Stimulated activated effector memory CD8-positive, alpha-beta T cell treated with anti-CD3 and anti-CD28 coated beads, Interleukin-12 subunit alpha, Interleukin-12 subunit beta, amount 100 ng/mL, for 72 hours (primary cell): ENCODE measurements at regions not wholly inside any gene's neighbourhood (a gene's known extent, or its start where the extent isn't known, plus 50 kb on each side); places are given as distances from the start of the nearest gene placed in this dataset.

Experiments used
- ATAC-seq: fragments of 150-1000 bp; cut with Tn5 transposase; 2 replicates; pipeline ENCODE4 v1.10.0; 2021
- DNase-seq, 2 donors: peaks; one replicate each; pipeline ENCODE4 v3.0.0; 2021 to 2022; ENCODE audit warnings: low spot score in 2 of 2
- H3K27ac Mint-ChIP-seq: one replicate; pipeline ENCODE4 v1.8.0; 2022; ENCODE audit warnings: mild to moderate bottlenecking, mixed read lengths
- H3K36me3 Mint-ChIP-seq: one replicate; pipeline ENCODE4 v1.8.0; 2022; ENCODE audit warnings: mild to moderate bottlenecking, mixed read lengths
- H3K4me1 Mint-ChIP-seq: one replicate; pipeline ENCODE4 v1.8.0; 2022; ENCODE audit warnings: mixed read lengths
- H3K4me3 Mint-ChIP-seq: one replicate; pipeline ENCODE4 v1.8.0; 2022; ENCODE audit warnings: mild to moderate bottlenecking, mixed read lengths
- H3K9me3 Mint-ChIP-seq: one replicate; pipeline ENCODE4 v1.8.0; 2022; ENCODE audit warnings: mixed read lengths

GRCh38 chr7:10672186-10672585 lies 301.5 kb upstream of the PHF14 start:
- Mint-ChIP-seq H3K4me1 (no peaks in the 10 kb centered on the region), H3K36me3 (no peaks in the 10 kb centered on the region)
- no peak for DNase-seq

GRCh38 chr7:10677211-10677610 lies 296.5 kb upstream of the PHF14 start:
- DNase-seq = no peak
- H3K9me3 Mint-ChIP-seq = no peaks in the 10 kb centered on the region
- no peaks in the 10 kb centered on the region for H3K36me3 Mint-ChIP-seq
- H3K27ac Mint-ChIP-seq = no peak overlapping the region
- no peaks in the 10 kb centered on the region for H3K4me1 Mint-ChIP-seq
- ATAC-seq = no peak
- H3K4me3 Mint-ChIP-seq = no peak overlapping the region

More at GRCh38 chr7:10672186-10672585, 301.5 kb upstream of the PHF14 start:
- H3K27ac Mint-ChIP-seq = no peak overlapping the region
- no peak overlapping the region for H3K4me3 Mint-ChIP-seq
- peaks cover 5% of the 10 kb centered on the region for H3K9me3 Mint-ChIP-seq
- no peak for ATAC-seq

- no peak for ATAC-seq
- H3K4me3 Mint-ChIP-seq = no peak overlapping the region
- H3K36me3 Mint-ChIP-seq = no peaks in the 10 kb centered on the region
- no peaks in the 10 kb centered on the region for H3K9me3 Mint-ChIP-seq
- no peak for DNase-seq
- no peaks in the 10 kb centered on the region for H3K4me1 Mint-ChIP-seq
- no peak overlapping the region for H3K27ac Mint-ChIP-seq
Observed at GRCh38 chr7:10677668-10678232, 295.9 kb upstream of the PHF14 start.

- H3K9me3 Mint-ChIP-seq = no peaks in the 10 kb centered on the region
- no peak overlapping the region for H3K4me3 Mint-ChIP-seq
- no peak for DNase-seq
- no peaks in the 10 kb centered on the region for H3K4me1 Mint-ChIP-seq
- no peak overlapping the region for H3K27ac Mint-ChIP-seq
- no peaks in the 10 kb centered on the region for H3K36me3 Mint-ChIP-seq
- no peak for ATAC-seq
Observed at GRCh38 chr7:10684606-10685005, 289.1 kb upstream of the PHF14 start.

GRCh38 chr7:10685040-10685439 lies 288.6 kb upstream of the PHF14 start:
- Mint-ChIP-seq H3K4me1 (no peaks in the 10 kb centered on the region), H3K36me3 (no peaks in the 10 kb centered on the region), H3K27ac (no peak overlapping the region), H3K9me3 (no peaks in the 10 kb centered on the region), H3K4me3 (no peak overlapping the region)
- ATAC-seq (no peak), DNase-seq (no peak)

- no peaks in the 10 kb centered on the region for H3K9me3 Mint-ChIP-seq
- H3K4me3 Mint-ChIP-seq = no peak overlapping the region
- H3K4me1 Mint-ChIP-seq = no peaks in the 10 kb centered on the region
- DNase-seq (no peak), ATAC-seq (no peak)
- no peaks in the 10 kb centered on the region for H3K36me3 Mint-ChIP-seq
- H3K27ac Mint-ChIP-seq = no peak overlapping the region
Observed at GRCh38 chr7:10688544-10688943, 285.1 kb upstream of the PHF14 start.

GRCh38 chr7:10696064-10696463 lies 277.6 kb upstream of the PHF14 start:
- Mint-ChIP-seq H3K36me3 (no peaks in the 10 kb centered on the region), H3K4me1 (no peaks in the 10 kb centered on the region), H3K9me3 (peaks cover 4% of the 10 kb centered on the region), H3K4me3 (no peak overlapping the region), H3K27ac (no peak overlapping the region)
- ATAC-seq (no peak), DNase-seq (no peak)

- H3K4me3 Mint-ChIP-seq = no peak overlapping the region
- ATAC-seq (no peak), DNase-seq (no peak)
- H3K4me1 Mint-ChIP-seq = no peaks in the 10 kb centered on the region
- no peaks in the 10 kb centered on the region for H3K36me3 Mint-ChIP-seq
- peaks cover 4% of the 10 kb centered on the region for H3K9me3 Mint-ChIP-seq
- no peak overlapping the region for H3K27ac Mint-ChIP-seq
Observed at GRCh38 chr7:10703059-10703458, 270.6 kb upstream of the PHF14 start.

GRCh38 chr7:10703981-10704380 lies 269.7 kb upstream of the PHF14 start:
- Mint-ChIP-seq H3K27ac (no peak overlapping the region), H3K9me3 (no peaks in the 10 kb centered on the region), H3K4me3 (no peak overlapping the region), H3K4me1 (no peaks in the 10 kb centered on the region), H3K36me3 (no peaks in the 10 kb centered on the region)
- DNase-seq (no peak), ATAC-seq (no peak)

- H3K9me3 Mint-ChIP-seq = no peaks in the 10 kb centered on the region
- H3K27ac Mint-ChIP-seq = no peak overlapping the region
- no peak overlapping the region for H3K4me3 Mint-ChIP-seq
- no peaks in the 10 kb centered on the region for H3K36me3 Mint-ChIP-seq
- ATAC-seq (no peak), DNase-seq (no peak)
- no peaks in the 10 kb centered on the region for H3K4me1 Mint-ChIP-seq
Observed at GRCh38 chr7:10704653-10705052, 269.0 kb upstream of the PHF14 start.

GRCh38 chr7:10706875-10707493 lies 266.7 kb upstream of the PHF14 start:
- H3K36me3 Mint-ChIP-seq = no peaks in the 10 kb centered on the region
- DNase-seq (no peak), ATAC-seq (no peak)
- no peaks in the 10 kb centered on the region for H3K9me3 Mint-ChIP-seq
- no peaks in the 10 kb centered on the region for H3K4me1 Mint-ChIP-seq
- no peak overlapping the region for H3K27ac Mint-ChIP-seq
- H3K4me3 Mint-ChIP-seq = no peak overlapping the region

- H3K4me3 Mint-ChIP-seq = no peak overlapping the region
- no peaks in the 10 kb centered on the region for H3K36me3 Mint-ChIP-seq
- no peaks in the 10 kb centered on the region for H3K9me3 Mint-ChIP-seq
- DNase-seq = no peak
- no peak for ATAC-seq
- H3K27ac Mint-ChIP-seq = no peak overlapping the region
- H3K4me1 Mint-ChIP-seq = no peaks in the 10 kb centered on the region
Observed at GRCh38 chr7:10707519-10707918, 266.2 kb upstream of the PHF14 start.

GRCh38 chr7:10708447-10708846 lies 265.2 kb upstream of the PHF14 start:
- Mint-ChIP-seq H3K4me1 (no peaks in the 10 kb centered on the region), H3K9me3 (no peaks in the 10 kb centered on the region), H3K4me3 (no peak overlapping the region), H3K36me3 (no peaks in the 10 kb centered on the region), H3K27ac (no peak overlapping the region)
- DNase-seq = no peak
- no peak for ATAC-seq

- no peak for DNase-seq
- no peak overlapping the region for H3K4me3 Mint-ChIP-seq
- ATAC-seq = no peak
- H3K4me1 Mint-ChIP-seq = no peaks in the 10 kb centered on the region
- no peak overlapping the region for H3K27ac Mint-ChIP-seq
- H3K36me3 Mint-ChIP-seq = no peaks in the 10 kb centered on the region
- H3K9me3 Mint-ChIP-seq = peaks cover 2% of the 10 kb centered on the region
Observed at GRCh38 chr7:10718768-10719167, 254.9 kb upstream of the PHF14 start.

- Mint-ChIP-seq H3K4me3 (no peak overlapping the region), H3K36me3 (no peaks in the 10 kb centered on the region), H3K9me3 (peaks cover 2% of the 10 kb centered on the region), H3K27ac (no peak overlapping the region), H3K4me1 (no peaks in the 10 kb centered on the region)
- no peak for ATAC-seq
- DNase-seq = no peak
Observed at GRCh38 chr7:10720042-10720441, 253.6 kb upstream of the PHF14 start.

GRCh38 chr7:10721289-10721688 lies 252.4 kb upstream of the PHF14 start:
- Mint-ChIP-seq H3K4me3 (no peak overlapping the region), H3K9me3 (peaks cover 2% of the 10 kb centered on the region), H3K27ac (no peak overlapping the region), H3K4me1 (no peaks in the 10 kb centered on the region), H3K36me3 (no peaks in the 10 kb centered on the region)
- DNase-seq (no peak), ATAC-seq (no peak)

- no peaks in the 10 kb centered on the region for H3K4me1 Mint-ChIP-seq
- H3K36me3 Mint-ChIP-seq = no peaks in the 10 kb centered on the region
- H3K9me3 Mint-ChIP-seq = peaks cover 2% of the 10 kb centered on the region
- ATAC-seq = no peak
- H3K27ac Mint-ChIP-seq = no peak overlapping the region
- no peak for DNase-seq
- no peak overlapping the region for H3K4me3 Mint-ChIP-seq
Observed at GRCh38 chr7:10723832-10724231, 249.8 kb upstream of the PHF14 start.
